Endothelial cell of umbilical vein (primary cell): ENCODE measurements at regions not wholly inside any gene's neighbourhood (a gene's known extent, or its start where the extent isn't known, plus 50 kb on each side); places are given as distances from the start of the nearest gene placed in this dataset.

Experiments used
- CTCF ChIP-seq, 2 donors: IDR thresholded peaks; 1 replicate in 1 of 2; 2 replicates in 1 of 2; pipeline ENCODE4 v1.5.1; 2011; ENCODE audit warnings: low read length in 2 of 2, mild to moderate bottlenecking in 2 of 2, moderate library complexity in 2 of 2, control low read depth in 1 of 2, inconsistent platforms in 1 of 2, low read depth in 1 of 2; ENCODE audit not compliant: insufficient read depth in 1 of 2; ENCODE audit errors: extremely low read depth in 1 of 2
- EZH2 ChIP-seq: IDR thresholded peaks from 2 replicates; pipeline ENCODE4 v1.6.1; 2012; ENCODE audit warnings: borderline replicate concordance, low read depth, mild to moderate bottlenecking, moderate library complexity, low read length, inconsistent platforms; ENCODE audit not compliant: severe bottlenecking
- FOS ChIP-seq: IDR thresholded peaks from 2 replicates; pipeline ENCODE4 v1.6.1; 2011; ENCODE audit warnings: mild to moderate bottlenecking, low read length, moderate library complexity, borderline replicate concordance; ENCODE audit not compliant: insufficient read depth
- GATA2 ChIP-seq: IDR thresholded peaks from 2 replicates; pipeline ENCODE4 v1.7.0; 2011; ENCODE audit warnings: low read depth, mild to moderate bottlenecking, moderate library complexity, mixed read lengths, low read length; ENCODE audit not compliant: insufficient read length, insufficient read depth
- JUN ChIP-seq: IDR thresholded peaks from 2 replicates; pipeline ENCODE4 v1.6.1; 2011; ENCODE audit warnings: borderline replicate concordance, low read depth; ENCODE audit not compliant: insufficient read length, insufficient read depth
- MYC ChIP-seq: IDR thresholded peaks from one replicate; pipeline ENCODE4 v1.6.1; 2011; ENCODE audit warnings: mild to moderate bottlenecking, low read depth, low read length
- POLR2A ChIP-seq: IDR thresholded peaks from 2 replicates; pipeline ENCODE4 v1.6.1; 2012; ENCODE audit warnings: low read depth, mild to moderate bottlenecking, control low read depth, low read length
- POLR2AphosphoS5 ChIP-seq: IDR thresholded peaks from 2 replicates; pipeline ENCODE4 v1.6.1; 2012; ENCODE audit warnings: low read depth, mild to moderate bottlenecking, control low read depth, low read length, moderate library complexity; ENCODE audit not compliant: insufficient read depth

GRCh38 chr16:27708651-27709050 is 158.7 kb downstream of the KATNIP start:
- TF ChIP-seq GATA2 (no peak), CTCF (IDR thresholded peaks at IDR 0.05; ENCODE audit: extremely low read depth in 1 of 2, insufficient read depth in 1 of 2, low read depth in 1 of 2, low read length in 2 of 2) (no peak), POLR2AphosphoS5 (no peak), EZH2 (no peak), FOS (no peak), POLR2A (no peak), MYC (no peak), JUN (no peak)
